M059J (cell line): ENCODE measurements at regions not wholly inside any gene's neighbourhood (a gene's known extent, or its start where the extent isn't known, plus 50 kb on each side); places are given as distances from the start of the nearest gene placed in this dataset.
"Not testable (repeated sequence)": the region's sequence is repeated elsewhere in the genome, so short reads cannot be mapped to it uniquely, and the experiment has no call there.

ENCODE experiments used
- DNase-seq: peaks from one replicate; pipeline ENCODE4 v3.0.0-alpha.2; 2012; ENCODE audit warnings: low read depth

DNA sequence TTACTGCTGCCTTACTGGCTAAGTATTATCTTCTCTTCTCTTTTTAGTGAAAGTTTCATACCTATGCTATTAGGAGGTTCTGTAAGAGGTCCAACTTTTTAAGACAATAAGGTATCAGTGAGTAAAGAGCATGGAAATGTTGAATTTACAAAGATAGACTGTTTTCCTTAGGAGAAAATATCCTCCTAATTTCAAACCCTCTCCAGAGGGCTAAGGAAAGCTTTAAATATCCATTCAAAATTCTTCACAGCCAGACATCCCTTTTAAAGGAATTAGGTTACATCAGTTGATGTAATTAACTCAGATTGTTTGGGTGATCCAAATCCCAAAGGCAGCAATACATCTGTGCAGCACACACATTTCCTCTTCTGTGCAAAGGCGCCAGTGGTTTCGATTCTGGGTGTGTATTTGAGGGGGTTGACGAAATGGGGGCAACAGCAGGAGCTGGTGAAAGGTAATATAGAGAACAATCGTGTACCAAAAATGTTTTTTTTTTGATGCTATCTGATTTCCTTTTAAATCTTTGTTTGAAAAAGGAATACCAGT lies 273.8 kb upstream of the RPS23 start:
- DNase-seq: no peak

GRCh38 chr5:82551192-82551591 lies 273.0 kb upstream of the RPS23 start:
- DNase-seq: no peak

- peak; percentile 47 for DNase-seq
Observed at GRCh38 chr5:82549263-82549662, 271.1 kb upstream of the RPS23 start.

GRCh38 chr5:82544004-82544403 lies 265.9 kb upstream of the RPS23 start:
- no peak for DNase-seq

DNA sequence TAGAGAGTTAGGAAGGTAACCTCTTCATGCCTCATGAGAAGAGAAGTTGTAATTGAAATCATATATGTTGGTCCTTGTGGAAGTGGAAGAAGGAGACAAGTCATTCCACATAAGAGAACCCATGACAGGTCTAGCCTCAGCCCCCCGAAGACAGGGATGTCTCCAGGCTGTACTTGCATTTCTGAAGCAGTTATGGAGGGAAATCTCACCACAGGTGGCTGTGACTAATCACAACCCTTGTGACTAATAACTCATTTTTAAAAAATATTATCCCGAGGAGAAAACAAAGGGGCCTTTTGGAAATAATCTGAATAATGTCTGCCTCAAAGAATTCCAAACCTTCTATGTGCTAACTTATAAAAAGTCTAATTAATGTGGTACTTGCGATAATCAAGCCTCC lies 262.1 kb upstream of the RPS23 start:
- no peak for DNase-seq

DNA sequence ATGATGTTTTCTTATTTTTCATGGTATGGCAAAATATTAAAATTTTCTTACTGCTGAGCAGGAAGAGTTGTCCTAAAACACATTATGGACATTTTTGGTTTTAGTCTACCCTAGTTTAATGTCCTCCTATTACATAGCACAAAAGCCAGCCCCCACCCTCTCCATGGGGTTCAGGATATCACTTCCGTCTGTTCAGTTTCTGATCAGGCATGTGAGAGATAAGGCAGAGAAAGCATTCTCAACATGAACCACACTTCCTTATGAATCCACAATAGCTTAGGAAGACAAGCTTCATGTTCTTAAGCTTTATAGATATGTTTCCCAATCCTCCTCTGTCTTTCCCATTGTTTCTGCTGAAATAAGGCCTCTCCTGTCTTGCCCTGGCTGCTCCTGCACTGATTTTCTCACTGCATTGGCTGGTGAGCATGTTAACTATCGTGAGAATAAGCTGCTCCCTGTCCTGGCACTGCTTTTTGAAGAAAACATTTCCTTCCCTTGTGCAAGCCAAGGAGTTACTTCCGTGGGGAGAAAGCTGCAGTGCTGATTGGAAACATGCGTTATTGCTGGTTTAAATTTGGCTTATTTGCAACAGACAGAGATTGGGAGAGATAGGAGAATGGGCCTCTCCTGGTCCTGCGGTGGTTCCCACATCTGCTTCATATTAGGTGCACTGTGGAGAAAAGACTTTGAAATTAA lies 260.3 kb upstream of the RPS23 start:
- no peak for DNase-seq

DNA sequence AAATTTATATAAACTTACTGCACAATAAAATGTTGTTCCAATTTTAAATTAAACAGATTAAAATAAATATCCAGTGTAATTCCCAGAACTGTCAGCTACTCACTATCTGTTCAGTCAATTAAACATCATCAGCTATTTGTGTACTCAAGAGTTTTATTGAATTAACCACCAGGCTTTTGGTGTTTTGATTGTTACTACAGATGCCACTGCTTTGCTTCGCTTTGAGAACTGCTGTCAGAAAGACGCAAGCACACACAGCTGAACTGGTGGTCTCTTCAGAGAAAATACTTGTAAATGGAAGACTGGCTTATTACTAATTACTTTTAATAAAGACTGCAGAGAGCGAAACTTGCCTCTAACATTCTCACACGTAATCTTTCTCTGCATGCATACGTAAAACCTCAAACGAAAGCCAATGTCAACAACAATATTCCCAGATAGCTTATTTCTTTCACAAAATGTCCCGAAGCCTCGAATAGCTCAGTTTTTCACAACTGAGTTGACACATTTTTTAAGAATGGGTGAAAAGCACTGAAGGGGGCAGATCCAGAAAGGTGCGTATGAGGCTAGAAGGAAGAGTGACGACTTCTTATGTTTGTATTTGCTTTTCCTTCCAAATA lies 259.6 kb upstream of the RPS23 start:
- no peak for DNase-seq

DNA sequence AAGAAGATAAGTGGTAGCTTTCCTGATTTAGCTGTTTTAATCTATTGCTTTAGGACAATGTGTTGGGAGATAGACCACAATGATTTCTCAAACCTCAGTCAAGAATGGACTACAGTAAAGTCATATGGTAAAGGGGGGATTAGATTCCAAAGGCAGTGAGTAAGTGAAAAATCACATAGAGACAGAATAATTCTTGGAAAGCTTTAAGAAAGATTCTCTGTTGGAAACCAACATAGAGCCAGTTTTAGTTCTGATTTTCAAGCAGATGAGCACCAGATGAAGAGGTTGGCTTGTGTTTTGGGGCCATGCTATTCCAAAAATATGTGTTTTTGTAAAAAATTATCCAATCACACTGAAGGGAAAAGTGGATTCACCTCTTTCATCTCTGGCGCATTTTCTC lies 256.8 kb upstream of the RPS23 start:
- no peak for DNase-seq

DNA sequence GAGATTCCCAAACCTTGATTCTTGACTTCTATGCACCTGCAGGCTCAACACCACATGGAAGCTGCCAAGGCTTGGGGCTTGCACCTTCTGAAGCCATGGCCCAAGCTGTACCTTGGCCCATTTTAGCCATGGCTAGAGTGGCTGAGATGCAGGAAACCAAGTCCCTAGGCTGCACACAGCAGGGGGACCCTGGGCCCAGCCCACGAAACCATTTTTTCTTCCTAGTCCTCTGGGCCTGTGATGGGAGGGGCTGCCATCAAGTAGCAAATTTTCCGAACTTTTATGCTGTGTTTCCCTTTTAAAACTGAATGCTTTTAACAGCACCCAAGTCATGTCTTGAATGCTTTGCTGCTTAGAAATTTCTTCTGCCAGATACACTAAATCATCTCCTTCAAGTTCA lies 253.9 kb upstream of the RPS23 start:
- not testable (repeated sequence) for DNase-seq

DNA sequence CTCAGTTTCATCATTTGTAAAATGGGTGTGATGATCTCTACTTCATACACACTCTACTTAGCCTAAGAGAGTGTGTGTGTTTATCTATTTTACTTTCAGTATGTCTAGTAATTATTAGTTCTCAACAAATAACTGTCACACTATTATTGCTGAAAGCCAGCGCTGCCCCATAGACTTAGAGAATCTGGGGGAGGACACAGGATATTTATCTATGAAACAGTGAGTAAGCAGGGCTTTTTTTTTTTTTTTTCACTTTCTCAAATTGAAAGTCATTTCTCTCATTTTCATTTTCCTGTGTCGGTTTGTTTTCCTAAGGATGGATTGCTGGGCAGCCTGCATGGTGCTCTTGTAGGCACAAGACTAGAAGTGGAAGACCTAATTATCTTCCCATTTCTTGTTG lies 248.4 kb upstream of the RPS23 start:
- peak; percentile 8 for DNase-seq

DNA sequence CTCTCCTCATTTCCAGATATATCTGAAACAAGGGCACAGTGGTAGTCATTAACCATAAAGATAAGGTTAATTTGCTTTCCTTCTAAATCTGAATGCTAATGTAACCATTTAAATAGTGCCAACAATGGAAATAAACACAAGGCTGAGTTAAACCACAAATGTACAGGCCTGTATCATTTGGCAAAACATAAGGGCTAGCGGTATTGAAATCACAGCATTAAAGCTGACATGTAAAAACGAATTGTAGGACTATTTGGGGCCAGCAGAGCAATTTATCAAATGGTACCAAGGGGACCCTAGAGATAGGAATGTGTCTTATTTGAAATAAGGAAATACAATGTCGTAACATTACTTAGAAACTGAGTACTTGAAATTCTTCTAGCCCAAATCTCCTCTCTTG lies 247.5 kb upstream of the RPS23 start:
- DNase-seq: no peak

GRCh38 chr5:82523633-82524032 lies 245.5 kb upstream of the RPS23 start:
- DNase-seq: no peak

DNA sequence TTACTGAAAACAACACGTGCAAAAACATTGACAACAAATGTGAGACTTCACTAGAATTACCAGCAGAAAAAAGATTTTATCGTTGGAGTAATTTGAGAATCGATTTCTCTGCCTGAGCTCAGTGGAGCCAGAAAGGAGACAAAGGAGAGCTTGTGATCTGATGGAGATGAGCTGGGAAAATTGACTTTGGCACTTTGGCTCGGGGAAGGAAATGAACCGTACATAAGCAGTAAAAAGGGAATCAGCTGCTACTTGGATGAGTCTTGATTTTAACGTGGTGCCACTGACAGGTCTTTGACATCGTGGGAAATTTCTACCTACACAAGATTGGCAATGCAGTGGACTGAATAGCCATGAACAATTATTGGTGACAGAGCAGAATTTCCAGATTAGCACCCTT lies 244.7 kb upstream of the RPS23 start:
- DNase-seq: no peak

DNA sequence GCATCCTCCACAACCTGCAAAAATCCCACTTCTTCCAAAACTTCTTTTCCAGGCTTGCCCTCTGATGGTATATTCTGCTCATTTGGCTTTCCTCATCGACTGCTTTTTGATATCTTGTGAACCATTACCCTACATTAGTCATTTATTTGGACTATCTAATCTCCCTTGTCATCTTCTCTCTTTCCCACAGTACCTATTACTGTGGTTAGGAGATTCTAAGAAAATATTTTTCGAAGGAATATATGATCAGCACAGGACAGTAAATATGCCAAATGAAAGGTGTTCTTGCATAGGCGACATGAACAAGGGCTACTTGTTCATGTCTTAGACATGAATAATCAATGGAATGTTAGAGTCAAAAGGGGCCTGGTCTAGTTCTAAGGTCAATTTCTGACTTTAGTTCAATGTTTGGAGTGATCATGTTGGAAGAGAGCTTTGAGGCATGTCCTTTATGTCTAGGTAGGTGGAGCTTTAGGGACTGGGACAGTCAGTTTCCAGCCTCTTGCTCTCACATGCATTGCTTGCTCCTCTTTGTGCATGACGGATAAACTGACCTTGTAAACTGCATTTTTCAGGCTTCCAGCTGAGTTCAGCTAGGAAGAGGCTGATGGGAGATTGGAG lies 243.4 kb upstream of the RPS23 start:
- DNase-seq: peak; percentile 15

GRCh38 chr5:82519558-82519957 lies 241.4 kb upstream of the RPS23 start:
- DNase-seq: no peak

DNA sequence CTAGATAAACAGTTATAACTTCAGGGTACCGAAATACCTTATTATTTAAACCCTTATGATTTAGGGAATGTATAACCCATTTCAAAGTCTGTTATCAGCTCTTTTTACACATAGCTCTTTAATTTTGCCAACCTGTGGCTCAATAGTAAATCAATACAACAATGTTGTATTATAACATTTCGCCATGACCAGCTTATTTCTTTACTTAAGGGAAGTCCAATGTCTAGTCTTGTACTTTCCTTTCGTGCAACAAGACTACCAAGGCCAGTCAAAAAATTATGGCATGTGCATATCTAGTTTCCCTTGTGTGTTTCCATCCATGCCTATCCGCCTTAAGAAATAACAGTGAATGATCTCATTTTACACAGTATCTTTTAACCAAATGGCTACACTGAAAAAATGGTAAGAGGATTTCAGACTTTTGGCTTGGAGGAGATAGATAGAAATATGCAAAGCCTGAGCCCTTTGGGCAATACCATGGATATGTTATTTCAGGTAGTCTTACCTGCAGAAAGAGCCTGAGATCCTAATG lies 239.5 kb upstream of the RPS23 start:
- DNase-seq: no peak

GRCh38 chr5:82513738-82514137 lies 235.6 kb upstream of the RPS23 start:
- DNase-seq: peak; percentile 8

- DNase-seq: no peak
Observed at GRCh38 chr5:82512025-82512424, 233.9 kb upstream of the RPS23 start.

DNA sequence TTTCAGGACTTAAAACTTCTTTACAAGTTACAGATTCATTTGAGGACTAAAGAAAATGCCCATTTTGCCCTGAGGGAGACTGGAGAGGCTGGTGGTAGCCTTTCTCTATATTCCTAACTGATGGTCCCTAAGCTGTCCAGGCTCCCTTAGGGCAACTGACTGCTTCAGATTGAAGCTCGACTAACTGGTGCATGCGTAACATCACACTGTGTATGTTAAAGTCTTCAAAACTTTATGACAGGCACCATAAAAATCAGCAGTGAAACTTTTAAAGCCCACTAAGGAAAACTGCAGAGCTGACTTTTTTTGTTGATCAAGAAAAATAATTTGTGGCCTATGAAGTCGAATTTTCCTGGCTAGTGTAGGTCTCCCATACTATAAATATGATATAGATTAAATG lies 233.0 kb upstream of the RPS23 start:
- DNase-seq: no peak

DNA sequence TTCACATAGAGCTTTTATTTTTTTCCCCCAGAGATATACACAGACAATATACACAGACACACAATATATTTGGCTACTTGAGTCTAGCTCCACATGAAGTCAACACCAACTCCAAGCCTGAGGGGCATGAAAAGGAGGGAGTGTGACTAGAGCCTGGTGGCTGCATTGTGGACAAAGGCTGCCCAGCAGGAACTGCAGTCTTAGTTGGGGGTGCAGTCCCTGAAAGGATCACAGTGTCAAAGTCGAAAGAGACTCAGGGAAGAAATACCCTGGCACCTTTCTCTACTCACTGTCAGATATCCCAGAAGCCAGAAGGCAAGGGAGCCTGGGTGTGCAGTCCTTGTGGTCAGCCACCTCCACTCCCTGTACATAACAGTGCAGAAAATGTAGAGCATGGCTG lies 231.6 kb upstream of the RPS23 start:
- no peak for DNase-seq

GRCh38 chr5:82506390-82506789 lies 228.2 kb upstream of the RPS23 start:
- not testable (repeated sequence) for DNase-seq

DNA sequence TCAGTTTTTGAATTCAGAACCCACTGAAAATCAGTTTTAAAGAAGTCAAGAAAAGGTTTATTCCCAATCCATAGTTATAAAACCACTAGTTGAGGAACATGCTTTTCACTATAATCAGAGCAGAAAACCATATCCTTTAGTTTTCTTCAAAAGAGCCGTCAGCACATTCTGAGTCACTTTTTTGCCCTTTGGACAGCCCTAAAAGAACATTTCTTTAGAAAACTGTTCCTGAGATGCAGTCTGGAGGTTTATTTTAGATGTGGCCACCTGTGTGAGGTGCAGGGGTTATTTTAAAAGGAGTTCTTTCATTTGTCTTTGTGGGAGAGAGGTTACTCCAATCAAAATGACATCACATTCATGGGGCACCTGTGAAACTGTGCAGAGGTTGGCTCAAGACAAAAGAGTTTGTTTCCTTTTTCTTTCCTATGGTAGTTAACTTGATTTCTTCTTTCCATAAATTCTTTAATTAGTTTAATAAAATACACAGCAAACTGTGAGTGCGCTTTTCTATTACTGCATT lies 221.6 kb upstream of the RPS23 start:
- DNase-seq: no peak

DNA sequence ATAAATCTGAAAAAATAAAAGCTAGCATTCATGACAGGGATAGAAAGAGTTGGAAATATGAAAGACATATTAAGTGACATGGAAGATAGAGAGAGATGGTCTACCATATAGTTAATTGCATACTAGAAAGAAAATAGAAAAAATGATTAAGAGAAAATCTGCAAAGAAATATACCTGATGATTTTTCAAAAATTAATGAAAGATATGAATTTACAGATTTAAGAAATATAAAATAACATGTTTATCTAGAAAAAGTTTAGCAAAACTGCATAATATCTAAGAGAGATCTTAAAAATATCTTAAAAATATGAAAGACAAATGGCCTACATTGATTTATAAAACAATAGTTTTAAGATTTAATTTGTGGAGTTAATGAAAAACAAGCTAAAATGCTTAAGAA lies 219.1 kb upstream of the RPS23 start:
- no peak for DNase-seq
